Keratinocyte (primary cell): ENCODE measurements at regions not wholly inside any gene's neighbourhood (a gene's known extent, or its start where the extent isn't known, plus 50 kb on each side); places are given as distances from the start of the nearest gene placed in this dataset.

Experiments
- DNase-seq: peaks from one replicate; pipeline ENCODE4 v3.0.0-alpha.2; 2011; ENCODE audit warnings: low read depth, missing footprints, low spot score
- FAIRE-seq: peaks from 2 replicates; lab custom pipeline; 2011; peaks lifted over from hg19 to GRCh38; lab: Jason Lieb, UNC
- H2AFZ ChIP-seq: 2 replicates; pipeline ENCODE4 v1.6.0; 2012; ENCODE audit warnings: low read length, control low read depth, inconsistent platforms; ENCODE audit not compliant: control insufficient read depth
- H3K27ac ChIP-seq: 2 replicates; pipeline ENCODE4 v1.5.1; 2011; ENCODE audit warnings: low read length; ENCODE audit not compliant: control insufficient read depth, insufficient read depth
- H3K27me3 ChIP-seq: 3 replicates; pipeline ENCODE4 v1.6.0; 2011; ENCODE audit warnings: low read length; ENCODE audit not compliant: control insufficient read depth, insufficient read depth; ENCODE audit errors: extremely low read depth
- H3K36me3 ChIP-seq, 2 experiments: 2 replicates in 1 of 2; 3 replicates in 1 of 2; pipeline ENCODE4 v1.5.1; 2011; ENCODE audit warnings: low read length in 2 of 2, mild to moderate bottlenecking in 1 of 2; ENCODE audit not compliant: control insufficient read depth in 2 of 2, insufficient read depth in 2 of 2; ENCODE audit errors: extremely low read depth in 1 of 2
- H3K4me1 ChIP-seq: 3 replicates; pipeline ENCODE4 v1.5.1; 2011; ENCODE audit warnings: low read length; ENCODE audit not compliant: control insufficient read depth, insufficient read depth; ENCODE audit errors: extremely low read depth
- H3K4me2 ChIP-seq: 3 replicates; pipeline ENCODE4 v1.6.0; 2011; ENCODE audit warnings: low read depth, low read length; ENCODE audit not compliant: control insufficient read depth, insufficient read depth; ENCODE audit errors: extremely low read depth
- H3K4me3 ChIP-seq, 3 experiments: fragments of 200-600 bp in 1 of 3; sonication (generic) in 1 of 3; 2 replicates in 2 of 3; 3 replicates in 1 of 3; pipeline ENCODE4 v1.5.1; 2011 to 2016; ENCODE audit warnings: low read length in 3 of 3, mild to moderate bottlenecking in 3 of 3, control low read depth in 2 of 3, inconsistent platforms in 1 of 3, low read depth in 1 of 3, mixed read lengths in 1 of 3, mixed run types in 1 of 3, moderate library complexity in 1 of 3; ENCODE audit not compliant: control insufficient read depth in 2 of 3, insufficient read depth in 2 of 3; ENCODE audit errors: extremely low read depth in 1 of 3
- H3K79me2 ChIP-seq: 2 replicates; pipeline ENCODE4 v1.6.0; 2012; ENCODE audit warnings: low read length; ENCODE audit not compliant: control insufficient read depth, insufficient read depth
- H3K9ac ChIP-seq: 3 replicates; pipeline ENCODE4 v1.6.0; 2011; ENCODE audit warnings: low read length; ENCODE audit not compliant: control insufficient read depth, insufficient read depth; ENCODE audit errors: extremely low read depth
- H3K9me1 ChIP-seq: 3 replicates; pipeline ENCODE4 v1.6.0; 2011; ENCODE audit warnings: low read length; ENCODE audit not compliant: control insufficient read depth, insufficient read depth; ENCODE audit errors: extremely low read depth
- H3K9me3 ChIP-seq: 2 replicates; pipeline ENCODE4 v1.5.1; 2012; ENCODE audit warnings: low read depth, low read length; ENCODE audit not compliant: control insufficient read depth
- H4K20me1 ChIP-seq: 3 replicates; pipeline ENCODE4 v1.6.0; 2011; ENCODE audit warnings: low read length; ENCODE audit not compliant: control insufficient read depth, insufficient read depth; ENCODE audit errors: extremely low read depth
- CTCF ChIP-seq, 3 experiments: IDR thresholded peaks in 1 of 3; conservative IDR thresholded peaks in 1 of 3; optimal IDR thresholded peaks in 1 of 3; 2 replicates in 2 of 3; 3 replicates in 1 of 3; pipeline versions ENCODE3 to v1.5.1; 2011; ENCODE audit warnings: low read length in 3 of 3, mild to moderate bottlenecking in 3 of 3, moderate library complexity in 2 of 3, control low read depth in 1 of 3, inconsistent platforms in 1 of 3; ENCODE audit not compliant: insufficient read depth in 2 of 3; ENCODE audit errors: extremely low read depth in 1 of 3
- EZH2 ChIP-seq: IDR thresholded peaks from one replicate; pipeline ENCODE4 v1.6.1; 2012; ENCODE audit warnings: inconsistent platforms, mild to moderate bottlenecking, low read length, moderate library complexity
- dilution Hi-C: fragments of 300-500 bp; cut with MboI; formaldehyde crosslinking; loops from one replicate; pipeline ENCODE4 v1.7.0; 2020; ENCODE audit warnings: low sequenced_read_pairs; ENCODE audit not compliant: extremely low pct_ligation_motif_present

- Histone ChIP-seq H3K79me2 (no peaks in the 10 kb centered on the region), H3K27ac (peak overlapping the region; percentile 57), H4K20me1 (no peaks in the 10 kb centered on the region), H3K36me3 (no peaks in the 10 kb centered on the region), H3K9ac (no peak overlapping the region), H3K4me1 (peaks cover 29% of the 10 kb centered on the region), H3K4me3 (no peak overlapping the region), H3K9me1 (no peaks in the 10 kb centered on the region), H2AFZ (no peak overlapping the region), H3K27me3 (no peaks in the 10 kb centered on the region), H3K9me3 (no peaks in the 10 kb centered on the region), H3K4me2 (peak overlapping the region; percentile 27)
- DNase-seq = peak; percentile 56
- FAIRE-seq = peak; percentile 98
- dilution Hi-C loops = no loop called here
- no peak for TF ChIP-seq CTCF (optimal IDR thresholded peaks at IDR 0.05 in 1 of 3, IDR thresholded peaks at IDR 0.05 in 1 of 3, conservative IDR thresholded peaks at IDR 0.05 in 1 of 3; ENCODE audit: extremely low read depth in 1 of 3, insufficient read depth in 2 of 3, low read length in 3 of 3)
- TF ChIP-seq EZH2 = no peak
These were observed 314.0 kb upstream of the JAG1 start for GRCh38 chr20:10987651-10988383.

GRCh38 chr20:10990625-10991382, 317.0 kb upstream of the JAG1 start:
- no peak overlapping the region for H2AFZ ChIP-seq
- H3K9me3 ChIP-seq = no peaks in the 10 kb centered on the region
- peaks cover 22% of the 10 kb centered on the region for H3K4me1 ChIP-seq
- no peak overlapping the region for H3K27ac ChIP-seq
- H3K4me2 ChIP-seq = no peak overlapping the region
- FAIRE-seq = peak; percentile 9
- no peaks in the 10 kb centered on the region for H3K36me3 ChIP-seq
- no peak for TF ChIP-seq EZH2
- no peak for TF ChIP-seq CTCF (optimal IDR thresholded peaks at IDR 0.05 in 1 of 3, IDR thresholded peaks at IDR 0.05 in 1 of 3, conservative IDR thresholded peaks at IDR 0.05 in 1 of 3; ENCODE audit: extremely low read depth in 1 of 3, insufficient read depth in 2 of 3, low read length in 3 of 3)
- H3K79me2 ChIP-seq = no peaks in the 10 kb centered on the region
- H3K9ac ChIP-seq = no peak overlapping the region
- H3K4me3 ChIP-seq = no peak overlapping the region
- H4K20me1 ChIP-seq = no peaks in the 10 kb centered on the region
- H3K27me3 ChIP-seq = no peaks in the 10 kb centered on the region
- DNase-seq = no peak
- dilution Hi-C loops = no loop called here
- H3K9me1 ChIP-seq = no peaks in the 10 kb centered on the region
